ENCODE measurements at regions not wholly inside any gene's neighbourhood (a gene's known extent, or its start where the extent isn't known, plus 50 kb on each side); places are given as distances from the start of the nearest gene placed in this dataset.

- TF ChIP-seq SIN3A (IDR thresholded peaks at IDR 0.05; ENCODE audit: borderline replicate concordance, insufficient read depth, low read length) (no peak), POLR2AphosphoS5 (IDR thresholded peaks at IDR 0.05; ENCODE audit: low read depth, low read length) (no peak), REST (IDR thresholded peaks at IDR 0.05; ENCODE audit: insufficient read depth in 1 of 2, low read depth in 2 of 2, low read length in 2 of 2) (no peak), TAF1 (IDR thresholded peaks at IDR 0.05; ENCODE audit: borderline replicate concordance, insufficient read depth, low read length) (no peak), FOXP2 (optimal IDR thresholded peaks at IDR 0.05; ENCODE audit: borderline replicate concordance, extremely low read depth, extremely low read length, insufficient read depth) (no peak)
These were observed 291.7 kb downstream of the FBXO8 start for GRCh38 chr4:173991814-173992213.

GRCh38 chr4:173991316-173991715 is 292.2 kb downstream of the FBXO8 start:
- TF ChIP-seq TAF1 (IDR thresholded peaks at IDR 0.05; ENCODE audit: borderline replicate concordance, insufficient read depth, low read length) (no peak), SIN3A (IDR thresholded peaks at IDR 0.05; ENCODE audit: borderline replicate concordance, insufficient read depth, low read length) (no peak), FOXP2 (optimal IDR thresholded peaks at IDR 0.05; ENCODE audit: borderline replicate concordance, extremely low read depth, extremely low read length, insufficient read depth) (no peak), REST (IDR thresholded peaks at IDR 0.05; ENCODE audit: insufficient read depth in 1 of 2, low read depth in 2 of 2, low read length in 2 of 2) (no peak), POLR2AphosphoS5 (IDR thresholded peaks at IDR 0.05; ENCODE audit: low read depth, low read length) (no peak)

GRCh38 chr4:173990869-173991210 is 292.6 kb downstream of the FBXO8 start:
- TF ChIP-seq SIN3A (IDR thresholded peaks at IDR 0.05; ENCODE audit: borderline replicate concordance, insufficient read depth, low read length) (no peak), TAF1 (IDR thresholded peaks at IDR 0.05; ENCODE audit: borderline replicate concordance, insufficient read depth, low read length) (no peak), REST (IDR thresholded peaks at IDR 0.05; ENCODE audit: insufficient read depth in 1 of 2, low read depth in 2 of 2, low read length in 2 of 2) (no peak)

GRCh38 chr4:173990126-173990868 is 293.2 kb downstream of the FBXO8 start:
- TF ChIP-seq SIN3A (IDR thresholded peaks at IDR 0.05; ENCODE audit: borderline replicate concordance, insufficient read depth, low read length) (no peak), REST (IDR thresholded peaks at IDR 0.05; ENCODE audit: insufficient read depth in 1 of 2, low read depth in 2 of 2, low read length in 2 of 2) (no peak), POLR2AphosphoS5 (IDR thresholded peaks at IDR 0.05; ENCODE audit: low read depth, low read length) (no peak), FOXP2 (optimal IDR thresholded peaks at IDR 0.05; ENCODE audit: borderline replicate concordance, extremely low read depth, extremely low read length, insufficient read depth) (no peak), TAF1 (IDR thresholded peaks at IDR 0.05; ENCODE audit: borderline replicate concordance, insufficient read depth, low read length) (no peak)

GRCh38 chr4:173960398-173960797 is 323.1 kb downstream of the FBXO8 start:
- TF ChIP-seq FOXP2 (optimal IDR thresholded peaks at IDR 0.05; ENCODE audit: borderline replicate concordance, extremely low read depth, extremely low read length, insufficient read depth) (no peak), POLR2AphosphoS5 (IDR thresholded peaks at IDR 0.05; ENCODE audit: low read depth, low read length) (no peak), SIN3A (IDR thresholded peaks at IDR 0.05; ENCODE audit: borderline replicate concordance, insufficient read depth, low read length) (no peak), REST (IDR thresholded peaks at IDR 0.05; ENCODE audit: insufficient read depth in 1 of 2, low read depth in 2 of 2, low read length in 2 of 2) (no peak), TAF1 (IDR thresholded peaks at IDR 0.05; ENCODE audit: borderline replicate concordance, insufficient read depth, low read length) (no peak)

Data from PFSK-1 (cell line).